HUDEP-2 (cell line): ENCODE measurements at regions not wholly inside any gene's neighbourhood (a gene's known extent, or its start where the extent isn't known, plus 50 kb on each side); places are given as distances from the start of the nearest gene placed in this dataset.

ENCODE experiments used
- DNase-seq, 76 experiments: peaks; one replicate each; lab custom pipeline; 2025; ENCODE audit not compliant: unreplicated experiment in 76 of 76; lab: John Stamatoyannopoulos, UW

DNA sequence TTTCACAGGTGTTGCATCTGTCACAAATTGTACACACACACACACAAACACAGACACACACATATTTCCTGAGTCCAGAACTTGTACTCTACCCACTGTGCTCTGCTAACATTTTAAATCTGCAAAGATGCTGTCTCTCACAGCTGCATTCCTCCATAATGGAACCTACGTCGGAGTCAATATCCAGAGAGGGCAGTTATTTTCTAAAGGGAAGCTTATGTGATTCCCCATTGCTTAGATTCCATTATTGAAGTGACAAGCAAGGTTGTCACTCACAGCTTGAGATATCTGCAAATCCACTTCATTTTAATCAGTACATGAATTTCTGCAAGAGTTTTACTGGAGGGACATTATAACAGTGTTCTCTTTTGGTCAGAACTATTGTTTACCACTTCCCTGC is 992.4 kb downstream of the NSUN3 start:
- no peak for DNase-seq

DNA sequence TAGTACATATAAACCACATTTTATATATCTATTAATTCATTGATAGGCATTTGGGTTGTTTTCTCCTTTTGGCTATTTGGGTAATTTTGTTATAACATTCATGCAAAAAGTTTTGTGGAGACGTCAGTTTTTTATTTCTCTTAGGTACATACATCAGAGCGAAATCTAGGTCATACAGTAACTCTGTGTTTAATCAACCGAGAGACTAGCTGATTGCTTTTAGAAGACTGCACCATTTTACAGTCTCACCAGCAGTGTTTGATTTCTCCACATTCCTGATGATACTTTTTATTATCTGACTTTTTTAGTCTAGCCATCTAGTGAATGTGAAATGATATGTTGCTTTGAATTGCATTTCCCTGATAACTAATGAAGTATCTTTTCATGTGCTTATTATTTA is 1019.3 kb downstream of the NSUN3 start:
- DNase-seq, result no peak

DNA sequence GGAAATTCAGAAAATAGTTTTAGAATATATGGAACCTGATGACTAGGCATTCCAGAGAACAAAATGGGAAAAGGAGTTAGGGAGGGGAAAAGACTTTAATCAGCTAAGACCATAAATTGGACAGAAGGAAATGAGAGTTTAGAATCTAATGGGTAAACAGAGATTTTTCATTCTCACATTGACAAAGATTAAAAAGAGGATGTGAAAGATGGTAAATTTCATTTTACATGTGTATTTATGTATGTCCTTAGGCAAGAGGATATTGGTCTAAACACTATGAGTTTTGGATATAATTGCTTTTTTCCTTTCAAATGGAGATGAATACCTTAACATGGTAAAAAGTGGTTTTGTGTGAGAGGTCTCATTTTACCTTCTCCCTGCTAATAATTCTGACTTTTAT is 1021.9 kb downstream of the NSUN3 start:
- no peak for DNase-seq

DNA sequence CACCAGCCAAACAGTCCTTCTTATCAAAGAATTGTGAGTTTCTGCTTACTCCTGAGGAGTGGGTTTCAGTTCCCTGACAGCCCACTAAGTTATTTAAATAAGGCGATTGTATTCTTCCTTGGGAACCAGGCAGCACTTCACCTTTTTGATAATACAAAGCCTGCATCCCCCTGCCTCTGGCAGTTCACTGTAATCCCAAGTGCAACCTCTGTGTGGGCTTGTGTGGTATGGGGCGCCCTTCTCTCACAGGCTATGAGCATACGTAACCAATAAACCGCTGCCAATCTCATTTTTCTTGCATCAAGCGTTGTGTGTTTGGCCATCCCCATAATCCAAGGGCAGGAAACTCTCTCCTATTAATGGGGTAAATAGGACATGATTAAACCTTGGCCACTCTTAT is 1025.6 kb downstream of the NSUN3 start:
- no peak for DNase-seq

DNA sequence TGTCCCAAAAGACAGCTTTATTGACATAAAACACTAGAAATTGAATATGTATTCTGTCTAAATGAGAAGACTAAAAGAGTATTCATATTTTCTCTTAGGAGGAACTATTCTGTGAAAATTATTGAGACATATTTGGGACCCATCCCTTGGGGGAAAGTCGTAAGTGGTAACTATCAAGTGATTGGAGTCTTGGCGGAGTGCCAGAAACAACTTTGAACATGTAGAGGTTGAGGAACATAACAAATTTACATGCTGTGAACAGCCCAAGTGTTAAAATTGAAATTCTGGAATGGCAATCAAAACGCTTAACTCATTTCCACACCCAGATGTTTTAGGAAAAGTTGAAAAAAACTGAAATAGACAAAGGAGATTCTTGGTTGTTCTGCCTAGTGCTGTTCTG is 1034.6 kb downstream of the NSUN3 start:
- no peak for DNase-seq

DNA sequence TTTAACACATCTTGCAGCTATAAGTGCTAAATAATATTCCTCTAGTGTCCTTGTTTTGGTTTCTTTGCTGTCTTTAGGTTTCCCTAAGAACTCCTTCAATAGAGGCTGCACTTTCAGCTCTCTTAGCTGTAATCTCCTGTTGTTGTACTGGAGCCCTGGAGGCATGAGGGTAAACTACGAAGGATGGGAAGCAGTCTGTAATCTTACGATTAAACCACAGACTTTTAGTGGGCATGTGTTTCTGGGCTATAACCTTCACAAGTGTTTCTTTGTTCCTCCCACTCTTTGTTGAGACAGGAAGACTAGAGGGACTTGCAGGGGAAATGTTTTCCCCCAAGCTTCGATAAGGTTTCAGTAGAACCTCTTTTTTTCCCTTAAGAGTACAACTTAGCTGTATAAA is 1058.1 kb downstream of the NSUN3 start:
- no peak for DNase-seq

DNA sequence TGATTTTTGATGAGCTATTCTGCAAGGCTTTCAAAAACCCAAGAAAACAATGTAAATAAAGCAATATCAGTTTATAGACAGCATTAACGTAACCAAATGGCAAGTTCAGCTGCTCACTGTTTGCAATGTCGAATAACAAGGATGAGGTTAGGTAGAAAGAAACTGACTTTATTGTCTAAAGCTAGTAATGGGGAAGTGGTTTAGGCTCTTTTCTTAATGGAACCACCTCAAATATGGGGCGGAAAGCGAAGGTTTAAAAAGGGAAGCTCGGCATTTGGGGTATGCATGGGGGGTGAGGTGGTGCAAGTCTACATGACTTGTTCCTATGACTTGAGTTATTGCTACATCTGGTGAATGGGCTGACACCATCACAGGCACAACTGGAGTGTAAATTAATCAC is 1060.2 kb downstream of the NSUN3 start:
- DNase-seq, result no peak

DNA sequence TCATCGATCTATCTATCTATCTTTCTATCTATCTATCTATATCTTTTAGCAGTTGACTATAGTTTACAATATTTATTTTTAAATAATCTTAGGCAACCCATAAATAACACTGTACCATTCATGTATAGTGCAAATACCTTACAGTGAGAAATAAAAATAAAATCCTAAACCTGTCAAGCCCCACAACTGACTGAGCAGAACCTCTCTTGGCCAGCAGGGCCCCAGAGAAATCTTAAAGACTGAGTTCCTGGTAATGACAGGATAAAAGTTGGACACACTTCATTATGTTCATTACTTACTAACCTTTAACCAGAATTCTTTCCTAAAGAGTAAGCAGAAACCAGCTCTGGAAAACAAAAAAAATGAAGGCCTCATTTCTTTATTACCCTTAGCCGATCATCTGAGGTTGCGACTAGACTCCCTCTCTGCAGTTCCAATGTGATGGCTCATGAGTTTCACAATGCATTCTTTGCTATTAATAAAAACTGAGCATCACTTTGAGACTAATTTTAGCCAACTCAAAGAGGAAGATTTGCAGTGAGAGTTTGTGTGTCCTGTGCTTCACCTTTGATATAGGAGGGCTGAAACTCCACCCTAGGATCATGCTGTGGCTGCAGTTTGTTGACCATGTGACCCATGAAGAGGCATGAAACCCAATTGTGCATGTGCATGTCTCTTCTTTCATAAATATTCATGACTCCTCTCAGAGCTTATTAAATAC is 1072.0 kb downstream of the NSUN3 start:
- no peak for DNase-seq

DNA sequence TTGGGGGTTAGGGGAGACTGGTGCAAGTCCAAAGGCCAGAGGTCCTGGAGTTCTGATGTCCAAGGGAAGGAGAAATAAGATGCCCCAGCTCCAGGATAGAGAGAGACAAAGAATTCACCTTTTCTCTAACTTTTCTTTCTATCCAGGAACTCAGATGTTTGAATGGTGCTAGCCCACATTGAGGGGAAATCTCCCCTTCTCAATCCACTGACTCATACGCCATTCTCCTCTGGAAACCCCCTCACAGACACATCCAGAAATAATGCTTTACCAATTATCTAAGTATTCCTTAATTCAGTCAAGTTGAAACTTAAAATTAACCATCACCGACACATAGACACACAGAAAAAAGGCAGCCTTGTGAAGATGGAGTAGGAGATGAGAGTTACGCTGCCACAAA is 1085.2 kb downstream of the NSUN3 start:
- DNase-seq, result no peak

DNA sequence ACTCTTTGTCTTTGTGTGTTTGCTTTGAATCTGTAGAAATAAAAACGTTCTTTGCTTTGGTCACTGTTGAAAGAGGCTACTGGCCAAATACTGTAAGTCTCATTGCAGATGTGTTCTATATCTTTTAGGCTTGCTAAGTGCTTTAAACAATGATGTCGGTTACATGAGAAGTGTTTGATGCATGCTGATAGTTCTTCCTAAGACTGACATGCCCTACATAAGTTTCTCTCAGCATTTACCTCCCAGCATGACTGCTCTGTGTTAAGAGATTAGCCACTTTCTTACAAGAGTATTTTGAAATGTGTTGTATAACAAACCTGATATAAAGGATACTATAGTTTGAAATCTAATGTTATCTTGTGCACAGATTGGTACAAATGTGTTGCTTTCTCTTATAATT is 1088.7 kb downstream of the NSUN3 start:
- no peak for DNase-seq

DNA sequence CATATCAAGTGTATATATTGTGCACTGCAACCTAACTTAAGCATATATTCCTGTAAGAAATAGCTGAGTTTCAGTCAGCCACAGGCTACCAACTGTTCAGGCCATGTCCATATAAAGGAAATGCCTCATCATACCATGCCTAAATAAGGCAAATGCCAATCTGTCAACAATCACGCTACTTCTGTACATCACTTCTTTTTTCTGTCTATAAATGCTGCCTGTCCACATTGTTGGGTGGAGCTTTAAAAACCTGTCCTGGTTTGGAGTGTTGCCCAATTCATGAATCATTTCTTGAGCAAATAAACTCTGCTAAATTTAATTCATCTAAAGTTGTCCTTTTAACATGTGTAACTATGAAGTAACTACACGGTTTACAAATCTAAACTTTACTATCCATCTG is 1091.9 kb downstream of the NSUN3 start:
- no peak for DNase-seq

DNA sequence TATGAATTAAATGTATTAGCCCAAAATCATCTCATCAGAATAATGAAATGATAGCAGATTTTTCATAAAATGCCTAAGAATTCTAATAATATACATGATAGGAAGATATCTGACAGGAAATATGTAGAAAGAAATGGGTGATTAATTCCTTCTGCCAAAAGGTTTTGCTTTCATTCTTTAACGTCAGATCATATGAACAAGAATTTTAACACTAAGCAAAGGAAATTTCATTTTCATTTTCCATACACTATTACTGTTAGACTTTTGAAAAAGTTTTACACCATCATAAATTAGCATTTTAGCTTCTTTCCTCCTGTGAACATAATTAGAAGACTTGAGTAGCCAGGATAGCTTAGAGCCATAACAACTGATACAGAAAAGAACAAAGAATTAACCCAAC is 1099.9 kb downstream of the NSUN3 start:
- DNase-seq, result no peak

DNA sequence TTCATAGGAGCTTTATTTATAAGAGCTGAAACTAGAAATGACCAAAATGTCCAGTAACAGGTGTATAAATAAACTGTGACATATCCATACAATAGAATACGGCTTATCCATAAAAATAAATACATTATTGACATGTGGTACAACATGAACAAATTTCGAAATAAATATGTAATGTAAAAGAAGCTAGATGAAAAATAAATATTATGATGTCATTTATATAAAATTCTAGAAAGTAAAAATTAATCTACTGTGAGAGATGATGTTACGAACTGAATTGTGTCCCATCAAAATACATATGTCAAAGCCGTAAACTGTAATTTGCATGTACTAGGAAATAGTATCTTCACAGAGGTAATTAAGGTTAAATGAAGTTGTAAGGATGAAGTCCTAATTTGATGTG is 1104.9 kb downstream of the NSUN3 start:
- DNase-seq, result no peak

DNA sequence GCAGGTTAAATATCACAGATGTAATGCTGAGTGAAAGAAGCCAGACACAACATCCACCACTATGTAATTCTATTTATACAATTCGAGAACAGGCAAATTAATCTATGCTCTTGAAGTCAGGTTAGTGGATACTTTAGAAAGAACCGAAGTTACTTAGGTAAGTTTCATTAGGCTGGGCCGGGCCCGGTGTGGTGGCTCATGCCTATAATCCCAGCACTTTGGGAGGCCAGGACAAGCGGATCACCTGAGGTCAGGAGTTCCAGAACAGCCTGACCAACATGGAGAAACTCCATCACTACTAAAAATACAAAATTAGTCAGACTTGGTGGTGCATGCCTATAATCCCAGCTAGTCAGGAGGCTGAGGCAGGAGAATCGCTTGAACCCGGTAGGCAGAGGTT is 1105.7 kb downstream of the NSUN3 start:
- DNase-seq, result no peak

DNA sequence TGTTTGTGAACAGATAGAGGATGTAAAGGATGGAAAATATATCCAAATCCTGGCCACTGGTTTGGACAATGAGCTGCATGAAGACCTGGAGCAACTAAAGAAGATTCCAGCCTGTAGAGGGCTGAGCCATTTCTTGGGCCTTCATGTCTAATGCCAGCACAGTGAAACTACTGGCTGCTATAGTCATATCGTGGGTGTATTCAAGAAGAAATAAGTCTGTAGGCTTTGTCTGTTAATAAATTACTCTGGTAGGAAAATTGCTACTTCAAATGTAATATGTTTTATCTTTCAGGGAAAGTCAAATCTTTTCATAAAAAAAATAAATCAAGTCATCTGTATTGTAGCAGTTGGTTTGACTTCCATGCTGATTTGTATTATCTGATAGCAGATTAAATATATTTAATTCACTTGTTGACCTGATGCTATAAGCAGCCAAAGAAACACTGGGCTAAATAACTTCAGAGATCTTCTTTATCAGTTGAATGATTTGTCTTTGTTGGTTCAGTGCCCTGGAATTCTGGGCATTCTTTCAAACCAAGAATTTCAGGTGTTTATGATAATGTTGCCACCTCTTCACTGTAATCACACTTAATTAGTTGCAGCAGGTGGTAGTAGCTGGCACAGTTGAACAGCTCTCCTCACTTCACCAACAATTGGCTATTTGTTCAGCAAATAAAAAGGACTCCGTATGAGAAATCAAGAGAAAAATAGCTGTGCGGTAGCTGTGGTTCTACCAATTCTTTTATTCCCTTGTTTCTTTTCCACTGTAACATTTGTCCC is 1109.5 kb downstream of the NSUN3 start:
- DNase-seq, result no peak

DNA sequence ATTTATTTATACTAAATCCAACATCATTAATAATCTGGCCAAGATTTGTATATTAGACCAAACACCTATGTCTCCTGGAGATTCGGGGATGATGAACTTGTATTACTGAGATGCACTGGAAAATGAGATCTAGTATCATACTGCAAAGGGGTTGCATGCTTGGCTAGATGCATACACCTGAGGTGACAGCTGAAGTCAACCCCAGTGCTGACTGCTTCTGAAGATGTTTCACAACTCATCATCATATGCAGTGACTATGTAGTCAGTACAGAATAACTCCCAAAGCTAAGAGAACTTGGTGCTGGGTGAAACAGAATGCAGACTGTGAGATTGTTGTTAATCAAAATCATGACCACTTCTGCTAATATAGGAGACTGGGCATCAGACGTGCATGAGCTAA is 1114.2 kb downstream of the NSUN3 start:
- DNase-seq, result no peak

DNA sequence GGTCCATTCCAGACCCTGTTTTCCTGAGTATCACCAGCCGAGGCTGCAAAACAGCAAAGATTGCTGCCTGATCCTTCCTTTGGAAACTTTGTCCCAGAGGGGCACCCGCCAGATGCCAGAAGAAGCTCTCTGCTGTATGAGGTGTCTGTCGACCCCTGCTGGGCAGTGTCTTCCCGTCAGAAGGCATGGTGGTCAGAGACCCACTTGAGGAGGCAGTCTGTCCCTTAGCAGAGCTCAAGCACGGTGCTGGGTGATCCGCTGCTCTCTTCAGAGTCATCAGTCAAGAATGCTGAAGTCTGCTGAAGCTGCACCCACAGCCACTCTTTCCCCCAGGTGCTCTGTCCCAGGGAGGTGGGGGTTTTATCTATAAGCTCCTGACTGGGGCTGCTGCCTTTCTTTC is 1121.2 kb downstream of the NSUN3 start:
- DNase-seq, result no peak

DNA sequence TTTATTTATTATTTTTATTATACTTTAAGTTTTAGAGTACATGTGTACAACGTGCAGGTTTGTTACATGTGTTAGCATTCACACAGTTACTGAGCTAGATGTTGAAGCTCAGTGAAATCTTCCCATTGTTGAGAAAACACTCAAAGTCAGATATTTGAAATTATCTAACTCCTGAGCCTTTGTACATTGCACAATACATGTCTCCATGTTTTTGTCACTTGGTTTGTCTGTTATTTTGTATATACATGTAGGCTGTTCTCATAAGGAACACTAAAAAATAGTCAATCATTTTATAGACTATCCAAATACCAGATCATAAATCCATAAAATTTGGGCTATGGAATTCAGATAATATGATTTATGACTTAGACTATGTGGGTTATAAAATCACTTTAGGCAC is 1126.5 kb downstream of the NSUN3 start:
- no peak for DNase-seq

DNA sequence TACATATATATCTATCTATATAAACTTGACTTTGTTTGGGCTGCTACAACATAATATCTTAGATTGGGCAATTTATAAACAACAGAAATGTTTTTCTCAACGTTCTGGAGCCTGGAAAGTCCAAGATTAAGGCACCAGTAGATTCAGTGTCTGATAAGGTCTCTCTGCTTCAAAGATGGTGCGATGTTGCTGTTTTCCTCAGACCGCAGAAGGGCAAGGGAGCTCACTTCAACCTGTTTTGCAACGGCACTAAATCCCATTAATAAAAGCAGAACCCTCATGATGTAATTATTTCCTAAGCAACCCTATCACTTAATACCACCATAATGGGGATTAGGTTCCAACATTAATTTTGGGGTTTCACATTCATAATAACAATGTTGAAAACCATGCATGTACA is 1134.8 kb downstream of the NSUN3 start:
- DNase-seq, result no peak

DNA sequence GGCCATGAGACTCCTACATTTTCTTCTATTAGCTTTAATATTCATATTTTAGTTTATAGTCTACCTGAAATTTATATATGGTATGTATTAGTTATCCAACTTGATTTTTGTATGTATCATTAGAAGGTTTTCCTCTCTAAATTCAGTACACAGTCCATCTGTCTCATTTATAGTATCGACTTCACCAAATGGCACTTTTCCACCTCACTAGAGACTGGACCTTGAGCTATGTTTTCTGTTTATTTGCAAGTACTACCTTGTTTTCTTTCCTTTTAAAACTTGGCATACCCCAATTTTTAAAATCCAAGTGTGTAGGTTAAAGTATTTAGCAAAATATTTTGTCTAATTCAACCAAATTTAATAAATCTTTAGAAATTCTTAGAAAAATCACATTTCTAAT is 1137.5 kb downstream of the NSUN3 start:
- no peak for DNase-seq

DNA sequence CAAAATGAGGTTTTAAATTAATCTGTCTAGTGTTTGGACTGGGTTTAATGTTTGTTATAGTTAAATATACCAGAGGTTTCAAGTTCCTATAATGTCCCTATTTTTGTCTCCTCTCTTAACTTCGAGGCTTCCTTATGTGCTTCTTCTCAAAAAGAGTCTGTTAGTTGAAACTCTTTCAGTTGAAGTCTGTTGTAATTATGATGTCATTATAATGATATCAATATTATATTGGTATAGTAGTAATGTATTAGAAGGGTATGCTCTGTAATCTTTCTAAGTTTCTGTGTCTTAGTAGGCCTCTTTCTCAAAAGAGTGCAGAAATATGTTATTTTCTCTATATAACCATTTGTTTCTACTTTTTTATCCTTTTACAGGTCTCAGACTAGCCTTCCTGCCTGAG is 1148.0 kb downstream of the NSUN3 start:
- no peak for DNase-seq

DNA sequence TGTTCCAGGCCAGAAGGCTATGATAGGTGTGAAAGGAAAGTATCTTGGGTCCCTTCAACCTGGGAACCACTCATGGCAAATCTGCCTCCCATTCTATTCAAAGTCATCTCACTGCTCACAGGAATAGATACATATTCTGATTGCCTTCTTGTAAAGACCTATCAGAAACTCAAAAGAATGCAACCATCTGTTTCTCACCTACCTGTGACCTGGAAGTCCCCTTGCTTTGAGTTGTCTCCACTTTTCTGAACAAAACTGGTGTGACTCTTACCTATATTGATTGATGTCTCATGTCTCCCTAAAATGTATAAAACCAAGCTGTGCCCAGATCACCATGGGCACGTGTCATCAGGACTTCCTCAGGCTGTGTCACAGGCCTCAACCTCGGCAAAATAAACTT is 1149.3 kb downstream of the NSUN3 start:
- no peak for DNase-seq
